Lung (tissue), 11 donors: ENCODE measurements at regions not wholly inside any gene's neighbourhood (a gene's known extent, or its start where the extent isn't known, plus 50 kb on each side); places are given as distances from the start of the nearest gene placed in this dataset.
A peak's percentile ranks its signal among the peaks of the same experiment; 100 is the strongest.

Experiments used
- ATAC-seq: fragments of 200-7000 bp; cut with Tn5 transposase; one replicate; pipeline ENCODE4 v1.9.1; 2020; ENCODE audit warnings: moderate number of reproducible peaks; ENCODE audit not compliant: insufficient read depth, low FRiP score
- DNase-seq, 3 donors: peaks; one replicate each; pipeline ENCODE4 v3.0.0-alpha.2; 2013 to 2017
- H3K27ac ChIP-seq, 2 donors: one replicate each; pipeline ENCODE4 v1.5.1; 2013; ENCODE audit warnings: mild to moderate bottlenecking in 2 of 2, moderate library complexity in 2 of 2, control low read depth in 1 of 2, inconsistent platforms in 1 of 2, low read depth in 1 of 2, low read length in 1 of 2
- H3K27me3 ChIP-seq, 3 donors: one replicate each; pipeline ENCODE4 v1.5.1; 2013; ENCODE audit warnings: low read length in 2 of 3; ENCODE audit not compliant: control insufficient read depth in 3 of 3, insufficient read depth in 3 of 3
- H3K36me3 ChIP-seq, 4 donors: one replicate each; pipeline ENCODE4 v1.5.1; 2013; ENCODE audit warnings: low read length in 4 of 4, mild to moderate bottlenecking in 1 of 4, moderate library complexity in 1 of 4; ENCODE audit not compliant: control insufficient read depth in 4 of 4, insufficient read depth in 4 of 4
- H3K4me1 ChIP-seq, 5 donors: one replicate each; pipeline ENCODE4 v1.5.1; 2013; ENCODE audit warnings: low read length in 5 of 5, mild to moderate bottlenecking in 2 of 5, moderate library complexity in 1 of 5; ENCODE audit not compliant: control insufficient read depth in 5 of 5, insufficient read depth in 5 of 5
- H3K4me3 ChIP-seq: one replicate; pipeline ENCODE4 v1.5.1; 2013; ENCODE audit warnings: mild to moderate bottlenecking, control low read depth, moderate library complexity
- H3K9ac ChIP-seq, 2 donors: one replicate each; pipeline ENCODE4 v1.5.1; 2013; ENCODE audit warnings: low read length in 2 of 2, control low read depth in 1 of 2; ENCODE audit not compliant: insufficient read depth in 1 of 2
- H3K9me3 ChIP-seq, 4 donors: one replicate each; pipeline ENCODE4 v1.5.1; 2013; ENCODE audit warnings: low read length in 3 of 4, mild to moderate bottlenecking in 1 of 4, moderate library complexity in 1 of 4; ENCODE audit not compliant: control insufficient read depth in 4 of 4, insufficient read depth in 3 of 4
- WGBS, 2 donors: extraction: QIAGEN DNeasy Blood & Tissue Kit; methylation state at CpG; one replicate each; pipeline ENCODE4 v1.1.7; 2013; 5-methylcytosine and 5-hydroxymethylcytosine counted together
- TF ChIP-seq, protein P1 (sequence below): IDR thresholded peaks from 2 replicates; pipeline ENCODE4 v1.5.1; 2012; ENCODE audit warnings: mild to moderate bottlenecking; ENCODE audit errors: control extremely low read depth, extremely low read depth
- donor health status: control.
- donor health status: control.
- donor health status: Bipolar disorder and iron deficiency.
- donor health status: healthy.
- donor health status: DM: yes; HTN: yes; CAD: no.

DNA sequence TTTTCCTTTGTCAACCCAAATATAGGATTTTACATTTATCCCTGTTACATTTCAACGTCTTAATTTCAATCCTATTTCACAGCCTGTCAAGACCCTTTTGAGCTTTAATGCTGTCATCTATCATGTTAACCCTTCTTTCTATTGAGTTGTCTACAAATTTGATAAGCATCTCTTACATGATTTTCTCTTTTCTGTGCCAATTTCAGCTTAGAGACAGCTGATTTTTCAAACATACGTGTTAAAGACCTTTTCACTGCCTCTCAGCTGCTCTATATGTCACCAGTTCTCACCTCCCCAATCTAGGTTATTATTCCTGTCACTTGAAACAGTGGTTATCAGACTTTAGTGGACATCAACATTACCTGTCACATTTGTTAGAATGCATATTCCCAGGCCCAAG, 181.3 kb downstream of the GXYLT1 start:
- H3K36me3 ChIP-seq, result no peaks in the 10 kb centered on the region
- H3K27me3 ChIP-seq, result no peaks in the 10 kb centered on the region
- ATAC-seq (no peak), DNase-seq (no peak)
- no peak overlapping the region for H3K4me3 ChIP-seq
- H3K4me1 ChIP-seq, result peaks cover 0 to 9% (median 0%) of the 10 kb centered on the region in 5 donors
- H3K9me3 ChIP-seq, result no peaks in the 10 kb centered on the region
- 89 to 90% methylated on average over 2 of the region's 2 CpGs for WGBS, 2 donors
- TF ChIP-seq, protein P1, sequence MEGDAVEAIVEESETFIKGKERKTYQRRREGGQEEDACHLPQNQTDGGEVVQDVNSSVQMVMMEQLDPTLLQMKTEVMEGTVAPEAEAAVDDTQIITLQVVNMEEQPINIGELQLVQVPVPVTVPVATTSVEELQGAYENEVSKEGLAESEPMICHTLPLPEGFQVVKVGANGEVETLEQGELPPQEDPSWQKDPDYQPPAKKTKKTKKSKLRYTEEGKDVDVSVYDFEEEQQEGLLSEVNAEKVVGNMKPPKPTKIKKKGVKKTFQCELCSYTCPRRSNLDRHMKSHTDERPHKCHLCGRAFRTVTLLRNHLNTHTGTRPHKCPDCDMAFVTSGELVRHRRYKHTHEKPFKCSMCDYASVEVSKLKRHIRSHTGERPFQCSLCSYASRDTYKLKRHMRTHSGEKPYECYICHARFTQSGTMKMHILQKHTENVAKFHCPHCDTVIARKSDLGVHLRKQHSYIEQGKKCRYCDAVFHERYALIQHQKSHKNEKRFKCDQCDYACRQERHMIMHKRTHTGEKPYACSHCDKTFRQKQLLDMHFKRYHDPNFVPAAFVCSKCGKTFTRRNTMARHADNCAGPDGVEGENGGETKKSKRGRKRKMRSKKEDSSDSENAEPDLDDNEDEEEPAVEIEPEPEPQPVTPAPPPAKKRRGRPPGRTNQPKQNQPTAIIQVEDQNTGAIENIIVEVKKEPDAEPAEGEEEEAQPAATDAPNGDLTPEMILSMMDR, result no peak
- no peak overlapping the region for H3K27ac ChIP-seq
- no peak overlapping the region for H3K9ac ChIP-seq

DNA sequence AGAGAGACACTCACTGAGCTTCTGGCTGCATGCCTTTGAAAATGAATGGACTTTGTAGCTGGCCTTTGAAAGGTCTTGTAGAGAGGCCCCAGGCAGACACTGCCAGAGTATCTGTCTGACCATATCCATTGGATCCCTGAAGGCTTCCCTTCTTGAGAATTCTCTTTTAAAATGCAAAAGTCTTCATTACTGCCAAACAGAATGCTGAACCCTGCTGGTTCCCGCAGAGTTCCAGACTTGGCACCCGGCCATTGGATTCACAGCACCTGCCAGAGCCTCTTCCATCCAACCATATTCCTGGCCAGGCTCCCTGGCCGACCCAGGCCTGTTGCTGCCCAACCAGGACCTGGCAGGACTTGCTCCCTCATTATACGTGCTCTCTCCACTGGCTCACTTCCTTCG, 182.5 kb downstream of the GXYLT1 start:
- TF ChIP-seq, protein P1, result no peak
- no peak for ATAC-seq

DNA sequence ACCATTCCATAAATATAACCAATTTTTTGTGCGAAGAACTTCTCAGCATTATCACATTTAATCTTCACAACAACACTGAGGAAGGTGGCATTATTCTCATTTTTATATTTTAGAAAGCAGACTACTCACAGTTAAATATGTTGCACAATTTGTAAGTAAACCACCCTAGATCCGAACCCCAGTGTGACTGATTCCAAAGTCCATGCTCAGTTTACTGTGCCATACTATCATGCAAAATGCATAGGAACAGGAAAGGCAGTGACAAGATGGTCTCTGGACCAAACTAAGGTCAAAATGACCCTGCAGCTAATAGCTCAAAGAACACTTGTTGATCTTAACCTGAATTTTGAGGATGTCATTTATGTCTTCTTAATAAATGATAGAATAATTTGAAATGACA, 185.4 kb downstream of the GXYLT1 start:
- Histone ChIP-seq H3K4me3 (no peak overlapping the region), H3K9ac (no peak overlapping the region), H3K27ac (no peak overlapping the region), H3K27me3 (no peaks in the 10 kb centered on the region), H3K36me3 (no peaks in the 10 kb centered on the region), H3K9me3 (no peaks in the 10 kb centered on the region), H3K4me1 (no peaks in the 10 kb centered on the region)
- TF ChIP-seq, protein P1, result no peak
- DNase-seq (no peak), ATAC-seq (no peak)
- WGBS, 2 donors, result 85 to 88% methylated on average over 2 of the region's 2 CpGs

More for the DNA sequence above, 182.5 kb downstream of the GXYLT1 start:
- H3K27ac ChIP-seq, result no peak overlapping the region
- WGBS, 2 donors, result 87 to 96% methylated on average over 5 of the region's 5 CpGs
- DNase-seq, result no peak
- no peak overlapping the region for H3K4me3 ChIP-seq
- H3K36me3 ChIP-seq, result no peaks in the 10 kb centered on the region
- no peaks in the 10 kb centered on the region for H3K9me3 ChIP-seq
- no peak overlapping the region for H3K9ac ChIP-seq
- H3K4me1 ChIP-seq, result no peaks in the 10 kb centered on the region
- no peaks in the 10 kb centered on the region for H3K27me3 ChIP-seq

DNA sequence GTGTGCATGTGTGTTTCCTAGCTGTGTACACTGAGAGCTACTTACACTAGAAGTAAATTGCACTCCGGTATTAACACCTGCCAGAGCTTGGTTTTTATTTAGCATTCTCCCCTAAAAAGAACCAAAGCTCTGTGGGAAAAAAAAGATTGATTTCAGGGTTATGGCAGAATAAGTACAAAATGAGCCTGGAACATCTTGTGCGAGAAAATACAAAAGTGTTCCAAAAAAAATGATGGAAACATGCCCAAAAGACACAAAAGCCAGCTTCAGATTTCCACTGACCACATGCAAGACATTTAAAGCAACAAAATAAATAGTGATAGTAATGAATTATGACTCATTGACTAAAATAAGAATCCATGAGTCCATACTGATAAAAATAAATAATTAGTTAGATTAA, 188.3 kb downstream of the GXYLT1 start:
- H3K4me1 ChIP-seq, result peaks cover 0 to 3% (median 0%) of the 10 kb centered on the region in 5 donors
- no peak for ATAC-seq
- H3K27ac ChIP-seq, result no peak overlapping the region
- H3K4me3 ChIP-seq, result no peak overlapping the region
- peak in 2 of 3 donors; percentile 63 to 78 for DNase-seq
- no peaks in the 10 kb centered on the region for H3K36me3 ChIP-seq
- TF ChIP-seq, protein P1, result no peak
- H3K9ac ChIP-seq, result no peak overlapping the region
- H3K27me3 ChIP-seq, result no peaks in the 10 kb centered on the region
- WGBS, 2 donors, result 71 to 82% methylated on average over 2 of the region's 2 CpGs
- no peaks in the 10 kb centered on the region for H3K9me3 ChIP-seq
